ENCODE measurements at regions not wholly inside any gene's neighbourhood (a gene's known extent, or its start where the extent isn't known, plus 50 kb on each side); places are given as distances from the start of the nearest gene placed in this dataset.
A peak's percentile ranks its signal among the peaks of the same experiment; 100 is the strongest.

- H3K9ac ChIP-seq (ENCODE audit: insufficient read depth in 1 of 2, low read length in 2 of 2): no peak overlapping the region
- 72 to 80% methylated on average over 5 of the region's 5 CpGs for WGBS, 2 donors
- peaks cover 0 to 3% (median 0%) of the 10 kb centered on the region in 3 donors for H3K27me3 ChIP-seq (ENCODE audit: control insufficient read depth in 3 of 3, insufficient read depth in 3 of 3, low read length in 2 of 3)
- DNase-seq: no peak
- H3K4me3 ChIP-seq: no peak overlapping the region
- no peaks in the 10 kb centered on the region for H3K36me3 ChIP-seq (ENCODE audit: control insufficient read depth in 4 of 4, insufficient read depth in 4 of 4, low read length in 4 of 4)
- H3K4me1 ChIP-seq (ENCODE audit: control insufficient read depth in 5 of 5, insufficient read depth in 5 of 5, low read length in 5 of 5): peaks cover 0 to 3% (median 0%) of the 10 kb centered on the region in 5 donors
- peaks cover 0 to 7% (median 0%) of the 10 kb centered on the region in 4 donors for H3K9me3 ChIP-seq (ENCODE audit: control insufficient read depth in 4 of 4, insufficient read depth in 3 of 4, low read length in 3 of 4)
- TF ChIP-seq CTCF (IDR thresholded peaks at IDR 0.05; ENCODE audit: control extremely low read depth, extremely low read depth): no peak
- ATAC-seq (ENCODE audit: insufficient read depth, low FRiP score): no peak
- no peak overlapping the region for H3K27ac ChIP-seq (ENCODE audit: low read depth in 1 of 2, low read length in 1 of 2)
These were observed 69.0 kb upstream of the HRH2 start for GRCh38 chr5:175588709-175589429.

GRCh38 chr5:175589714-175590113 lies 68.2 kb upstream of the HRH2 start:
- 95% methylated on average over 6 of the region's 6 CpGs for WGBS, 2 donors
- no peaks in the 10 kb centered on the region for H3K36me3 ChIP-seq (ENCODE audit: control insufficient read depth in 4 of 4, insufficient read depth in 4 of 4, low read length in 4 of 4)
- TF ChIP-seq CTCF (IDR thresholded peaks at IDR 0.05; ENCODE audit: control extremely low read depth, extremely low read depth): no peak

GRCh38 chr5:175590471-175590881 lies 67.4 kb upstream of the HRH2 start:
- peaks cover 0 to 5% (median 0%) of the 10 kb centered on the region in 4 donors for H3K9me3 ChIP-seq (ENCODE audit: control insufficient read depth in 4 of 4, insufficient read depth in 3 of 4, low read length in 3 of 4)
- ATAC-seq (ENCODE audit: insufficient read depth, low FRiP score) (peak; percentile 47), DNase-seq (peak in 2 of 3 donors; percentile 9 to 24)
- H3K4me1 ChIP-seq (ENCODE audit: control insufficient read depth in 5 of 5, insufficient read depth in 5 of 5, low read length in 5 of 5): peaks cover 0 to 3% (median 0%) of the 10 kb centered on the region in 5 donors
- H3K36me3 ChIP-seq (ENCODE audit: control insufficient read depth in 4 of 4, insufficient read depth in 4 of 4, low read length in 4 of 4): no peaks in the 10 kb centered on the region
- no peak for TF ChIP-seq CTCF (IDR thresholded peaks at IDR 0.05; ENCODE audit: control extremely low read depth, extremely low read depth)
- H3K27ac ChIP-seq (ENCODE audit: low read depth in 1 of 2, low read length in 1 of 2): no peak overlapping the region
- no peak overlapping the region for H3K9ac ChIP-seq (ENCODE audit: insufficient read depth in 1 of 2, low read length in 2 of 2)
- H3K4me3 ChIP-seq: no peak overlapping the region
- no peaks in the 10 kb centered on the region for H3K27me3 ChIP-seq (ENCODE audit: control insufficient read depth in 3 of 3, insufficient read depth in 3 of 3, low read length in 2 of 3)
- 53 to 57% methylated on average over 3 of the region's 3 CpGs for WGBS, 2 donors

More at GRCh38 chr5:175589714-175590113, 68.2 kb upstream of the HRH2 start:
- Histone ChIP-seq H3K9me3 (ENCODE audit: control insufficient read depth in 4 of 4, insufficient read depth in 3 of 4, low read length in 3 of 4) (peaks cover 0 to 7% (median 0%) of the 10 kb centered on the region in 4 donors), H3K4me3 (no peak overlapping the region), H3K27ac (ENCODE audit: low read depth in 1 of 2, low read length in 1 of 2) (no peak overlapping the region), H3K9ac (ENCODE audit: insufficient read depth in 1 of 2, low read length in 2 of 2) (no peak overlapping the region), H3K4me1 (ENCODE audit: control insufficient read depth in 5 of 5, insufficient read depth in 5 of 5, low read length in 5 of 5) (peaks cover 0 to 3% (median 0%) of the 10 kb centered on the region in 5 donors), H3K27me3 (ENCODE audit: control insufficient read depth in 3 of 3, insufficient read depth in 3 of 3, low read length in 2 of 3) (no peaks in the 10 kb centered on the region)
- DNase-seq (no peak), ATAC-seq (ENCODE audit: insufficient read depth, low FRiP score) (no peak)

Data from lung (tissue), 11 donors.